ENCODE measurements at regions not wholly inside any gene's neighbourhood (a gene's known extent, or its start where the extent isn't known, plus 50 kb on each side); places are given as distances from the start of the nearest gene placed in this dataset.

DNA sequence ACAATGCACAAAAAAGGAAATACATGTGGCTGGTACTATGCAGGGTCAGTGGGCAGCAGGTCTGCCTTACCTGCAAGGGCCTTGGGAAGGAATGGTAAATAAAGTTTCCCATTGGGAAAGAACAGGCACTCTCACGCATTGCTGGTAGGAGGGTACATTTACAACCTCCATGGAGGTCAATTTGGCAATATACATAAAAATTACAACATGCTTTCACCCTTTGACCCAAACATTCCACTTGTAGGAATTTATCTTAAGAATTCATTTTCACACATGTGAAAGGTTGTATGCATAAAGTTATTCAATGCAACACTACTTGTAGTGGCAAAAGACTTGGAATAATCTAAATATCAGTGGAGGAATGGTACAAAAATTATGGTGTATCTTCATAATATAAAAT is 216.4 kb downstream of the DLEU7 start:
- TF ChIP-seq, protein P1, sequence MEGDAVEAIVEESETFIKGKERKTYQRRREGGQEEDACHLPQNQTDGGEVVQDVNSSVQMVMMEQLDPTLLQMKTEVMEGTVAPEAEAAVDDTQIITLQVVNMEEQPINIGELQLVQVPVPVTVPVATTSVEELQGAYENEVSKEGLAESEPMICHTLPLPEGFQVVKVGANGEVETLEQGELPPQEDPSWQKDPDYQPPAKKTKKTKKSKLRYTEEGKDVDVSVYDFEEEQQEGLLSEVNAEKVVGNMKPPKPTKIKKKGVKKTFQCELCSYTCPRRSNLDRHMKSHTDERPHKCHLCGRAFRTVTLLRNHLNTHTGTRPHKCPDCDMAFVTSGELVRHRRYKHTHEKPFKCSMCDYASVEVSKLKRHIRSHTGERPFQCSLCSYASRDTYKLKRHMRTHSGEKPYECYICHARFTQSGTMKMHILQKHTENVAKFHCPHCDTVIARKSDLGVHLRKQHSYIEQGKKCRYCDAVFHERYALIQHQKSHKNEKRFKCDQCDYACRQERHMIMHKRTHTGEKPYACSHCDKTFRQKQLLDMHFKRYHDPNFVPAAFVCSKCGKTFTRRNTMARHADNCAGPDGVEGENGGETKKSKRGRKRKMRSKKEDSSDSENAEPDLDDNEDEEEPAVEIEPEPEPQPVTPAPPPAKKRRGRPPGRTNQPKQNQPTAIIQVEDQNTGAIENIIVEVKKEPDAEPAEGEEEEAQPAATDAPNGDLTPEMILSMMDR (IDR thresholded peaks at IDR 0.05; ENCODE audit: insufficient read depth, low read depth, low read length), result no peak
- no peak for TF ChIP-seq EZH2 (IDR thresholded peaks at IDR 0.05; ENCODE audit: insufficient read depth, low read length)

Measured in astrocyte (in vitro differentiated cells and primary cell).